HCT116 (cell line): ENCODE measurements at regions not wholly inside any gene's neighbourhood (a gene's known extent, or its start where the extent isn't known, plus 50 kb on each side); places are given as distances from the start of the nearest gene placed in this dataset.

ENCODE experiments used
- ATAC-seq: fragments of 200-7000 bp; cut with Tn5 transposase; 2 replicates; pipeline ENCODE4 v1.9.1; 2020; ENCODE audit warnings: mild to moderate bottlenecking, moderate library complexity
- BruUV-seq: library from RNA; stranded (reverse); fragments of 400-500 nt; replicated peaks from 2 replicates; lab custom pipeline; 2021; lab: Mats Ljungman, UMichigan
- CTCF ChIA-PET: fragments of 300-600 bp; sonication (Branson Sonifier 250); formaldehyde crosslinking; loops from one replicate; lab custom pipeline; 2021; ENCODE audit warnings: antibody characterized with exemption; lab: Charles Lee
- POLR2A ChIA-PET: fragments of 300-600, 350-600 bp; sonication (Branson Sonifier 250); formaldehyde crosslinking; loops from one replicate; lab custom pipeline; 2021; ENCODE audit warnings: antibody characterized with exemption; lab: Charles Lee
- RAD21 ChIA-PET, 2 experiments: fragments of 300-600 bp; sonication (Branson Sonifier 250); formaldehyde crosslinking; loops; one replicate each; lab custom pipeline; 2023; ENCODE audit warnings: low total read pairs in 2 of 2; ENCODE audit not compliant: uncharacterized antibody in 2 of 2, unreplicated experiment in 2 of 2, low non-redundant PET in 1 of 2; lab: Charles Lee
- DNase-seq: peaks from one replicate; pipeline ENCODE4 v3.0.0-alpha.2; 2010; ENCODE audit warnings: low read depth, low spot score
- H2AFZ ChIP-seq: fragments of 200-600 bp; shearing (Covaris generic), sonication (generic); 2 replicates; pipeline ENCODE4 v1.6.1; 2017; ENCODE audit warnings: low read depth, mixed run types, mixed read lengths, antibody characterized with exemption, low read length; ENCODE audit not compliant: poor library complexity, severe bottlenecking
- H3K27ac ChIP-seq: 2 replicates; pipeline ENCODE4 v1.5.1; 2012; ENCODE audit warnings: low read depth, low read length
- H3K27me3 ChIP-seq: fragments of 200-600 bp; sonication (generic); 2 replicates; pipeline ENCODE4 v1.6.1; 2016; ENCODE audit warnings: mixed run types, low read length, mixed read lengths; ENCODE audit not compliant: insufficient read depth
- H3K36me3 ChIP-seq, 2 experiments: fragments of 200-500 bp in 1 of 2; fragments of 200-600 bp in 1 of 2; sonication (Bioruptor generic) in 1 of 2; sonication (generic) in 1 of 2; 2 replicates each; pipeline versions ENCODE4 v1.5.1 to v1.6.1; 2014 to 2016; ENCODE audit warnings: low read length in 2 of 2, inconsistent platforms in 1 of 2, mixed read lengths in 1 of 2, mixed run types in 1 of 2; ENCODE audit not compliant: insufficient read depth in 2 of 2, control insufficient read depth in 1 of 2
- H3K4me1 ChIP-seq, 2 experiments: fragments of 200-600 bp in 1 of 2; sonication (generic) in 1 of 2; 2 replicates each; pipeline versions ENCODE4 v1.5.1 to v1.6.1; 2012 to 2017; ENCODE audit warnings: low read length in 2 of 2, inconsistent platforms in 1 of 2, mild to moderate bottlenecking in 1 of 2, mixed read lengths in 1 of 2, mixed run types in 1 of 2, moderate library complexity in 1 of 2; ENCODE audit not compliant: insufficient read depth in 2 of 2, control insufficient read depth in 1 of 2
- H3K4me2 ChIP-seq: fragments of 200-600 bp; sonication (generic); 2 replicates; pipeline ENCODE4 v1.6.1; 2017; ENCODE audit warnings: mixed run types, low read length, mixed read lengths
- H3K4me3 ChIP-seq, 2 experiments: fragments of 200-600 bp in 1 of 2; sonication (generic) in 1 of 2; replicated peaks in 1 of 2; 2 replicates each; pipeline ENCODE4 v1.5.1; 2011 to 2016; ENCODE audit warnings: low read length in 2 of 2, control low read depth in 1 of 2, low read depth in 1 of 2, mild to moderate bottlenecking in 1 of 2, mixed read lengths in 1 of 2, mixed run types in 1 of 2
- H3K79me2 ChIP-seq: fragments of 200-600 bp; sonication (generic); 2 replicates; pipeline ENCODE4 v1.6.1; 2017; ENCODE audit warnings: mild to moderate bottlenecking, mixed run types, low read length, moderate library complexity, mixed read lengths; ENCODE audit not compliant: insufficient read depth
- H3K9ac ChIP-seq: fragments of 200-600 bp; sonication (generic); 2 replicates; pipeline ENCODE4 v1.6.1; 2016; ENCODE audit warnings: low read length, mixed read lengths
- H3K9me2 ChIP-seq: fragments of 200-600 bp; sonication (generic), shearing (Covaris generic); 2 replicates; pipeline ENCODE4 v1.6.1; 2017; ENCODE audit warnings: mixed run types, mild to moderate bottlenecking, moderate library complexity; ENCODE audit not compliant: insufficient read depth
- H3K9me3 ChIP-seq, 2 experiments: fragments of 200-500 bp in 1 of 2; fragments of 200-600 bp in 1 of 2; sonication (Bioruptor generic) in 1 of 2; sonication (generic) in 1 of 2; 2 replicates each; pipeline ENCODE4 v1.6.1; 2014 to 2017; ENCODE audit warnings: low read length in 2 of 2, mixed read lengths in 2 of 2, inconsistent platforms in 1 of 2, low read depth in 1 of 2, mild to moderate bottlenecking in 1 of 2, mixed run types in 1 of 2, moderate library complexity in 1 of 2; ENCODE audit not compliant: control insufficient read depth in 1 of 2, insufficient read depth in 1 of 2
- H4K20me1 ChIP-seq: fragments of 200-600 bp; sonication (generic), shearing (Covaris generic); 2 replicates; pipeline ENCODE4 v1.6.1; 2017; ENCODE audit warnings: mixed run types, mild to moderate bottlenecking, moderate library complexity; ENCODE audit not compliant: insufficient read depth
- CBX3 ChIP-seq: IDR thresholded peaks from 2 replicates; pipeline ENCODE4 v1.6.1; 2012; ENCODE audit warnings: low read depth
- CTCF ChIP-seq, 3 experiments: fragments of 200-600 bp in 1 of 3; sonication (generic) in 1 of 3; IDR thresholded peaks in 2 of 3; conservative IDR thresholded peaks in 1 of 3; 2 replicates each; pipeline ENCODE4 v1.5.1; 2012 to 2017; ENCODE audit warnings: low read depth in 2 of 3, low read length in 2 of 3, antibody characterized with exemption in 1 of 3, borderline replicate concordance in 1 of 3, control low read depth in 1 of 3, mild to moderate bottlenecking in 1 of 3, mixed read lengths in 1 of 3, mixed run types in 1 of 3, moderate library complexity in 1 of 3; ENCODE audit not compliant: insufficient read depth in 1 of 3
- EGR1 ChIP-seq: IDR thresholded peaks from 2 replicates; pipeline ENCODE4 v1.6.1; 2012; ENCODE audit warnings: low read depth
- EZH2 ChIP-seq: fragments of 200-600 bp; sonication (generic); IDR thresholded peaks from 2 replicates; pipeline ENCODE4 v1.6.1; 2017; ENCODE audit warnings: antibody characterized with exemption, mixed run types
- EZH2phosphoT487 ChIP-seq: fragments of 200-600 bp; IDR thresholded peaks from 2 replicates; pipeline ENCODE4 v1.6.1; 2018; ENCODE audit warnings: antibody characterized with exemption, borderline replicate concordance
- FOSL1 ChIP-seq: IDR thresholded peaks from 2 replicates; pipeline ENCODE4 v1.6.1; 2012; ENCODE audit warnings: low read depth
- JUND ChIP-seq: IDR thresholded peaks from 2 replicates; pipeline ENCODE4 v1.6.1; 2012
- MAX ChIP-seq: IDR thresholded peaks from 2 replicates; pipeline ENCODE4 v1.6.1; 2012
- POLR2A ChIP-seq: IDR thresholded peaks from 2 replicates; pipeline ENCODE4 v1.7.0; 2011; ENCODE audit warnings: borderline replicate concordance; ENCODE audit not compliant: insufficient read depth, insufficient read length; ENCODE audit errors: extremely low read depth
- POLR2AphosphoS5 ChIP-seq: IDR thresholded peaks from 2 replicates; pipeline ENCODE4 v1.6.1; 2011; ENCODE audit warnings: mild to moderate bottlenecking, low read depth, low read length, moderate library complexity
- RAD21 ChIP-seq: IDR thresholded peaks from 2 replicates; pipeline ENCODE4 v1.6.1; 2012; ENCODE audit warnings: low read depth, mild to moderate bottlenecking
- REST ChIP-seq: IDR thresholded peaks from 2 replicates; pipeline ENCODE4 v1.6.1; 2012; ENCODE audit warnings: low read depth
- SIN3A ChIP-seq: IDR thresholded peaks from 2 replicates; pipeline ENCODE4 v1.6.1; 2012; ENCODE audit warnings: low read depth
- SP1 ChIP-seq: IDR thresholded peaks from 2 replicates; pipeline ENCODE4 v1.6.1; 2012; ENCODE audit warnings: low read depth
- TCF7L2 ChIP-seq: IDR thresholded peaks from 2 replicates; pipeline ENCODE4 v1.7.0; 2011; ENCODE audit warnings: borderline replicate concordance, inconsistent platforms; ENCODE audit not compliant: insufficient read depth, insufficient read length; ENCODE audit errors: extremely low read depth
- YY1 ChIP-seq: IDR thresholded peaks from 2 replicates; pipeline ENCODE4 v1.6.1; 2011; ENCODE audit warnings: low read length, low read depth, moderate library complexity, mild to moderate bottlenecking; ENCODE audit not compliant: insufficient replicate concordance; ENCODE audit errors: extremely low read depth
- ZBTB33 ChIP-seq: IDR thresholded peaks from 2 replicates; pipeline ENCODE4 v1.6.1; 2011; ENCODE audit warnings: mild to moderate bottlenecking, low read length, moderate library complexity; ENCODE audit not compliant: insufficient replicate concordance; ENCODE audit errors: extremely low read depth
- ZFX ChIP-seq: fragments of 450-650 bp; IDR thresholded peaks from 2 replicates; pipeline ENCODE4 v1.6.1; 2017
- ZNF274 ChIP-seq: fragments of 200-500 bp; sonication (Bioruptor generic); IDR thresholded peaks from 2 replicates; pipeline ENCODE4 v1.6.1; 2014; ENCODE audit warnings: mild to moderate bottlenecking, low read depth, low read length, inconsistent platforms
- intact Hi-C: fragments of 100-400 bp; cut with micrococcal nuclease; formaldehyde crosslinking; loops from 2 replicates; pipeline ENCODE4 v1.10.0; 2022

- H3K4me1 ChIP-seq: no peaks in the 10 kb centered on the region
- H3K4me3 ChIP-seq: no peak overlapping the region
- no TSS peak for BruUV-seq
- no peaks in the 10 kb centered on the region for H3K9me2 ChIP-seq
- intact Hi-C loops: no loop called here
- ATAC-seq (no peak), DNase-seq (no peak)
- H3K79me2 ChIP-seq: no peaks in the 10 kb centered on the region
- no peaks in the 10 kb centered on the region for H3K27me3 ChIP-seq
- H3K4me2 ChIP-seq: no peak overlapping the region
- H4K20me1 ChIP-seq: no peaks in the 10 kb centered on the region
- no peak overlapping the region for H3K9ac ChIP-seq
- ChIA-PET CTCF (no interaction called here), POLR2A (no interaction called here), RAD21 (no interaction called here)
- H3K36me3 ChIP-seq: no peaks in the 10 kb centered on the region
- no peaks in the 10 kb centered on the region; a peak in 2 of 4 replicates for H3K9me3 ChIP-seq
- no peak overlapping the region for H3K27ac ChIP-seq
- no peak overlapping the region for H2AFZ ChIP-seq
- TF ChIP-seq REST (no peak), YY1 (no peak), POLR2AphosphoS5 (no peak), POLR2A (no peak), EZH2phosphoT487 (no peak), MAX (no peak), CTCF (IDR thresholded peaks at IDR 0.05 in 2 of 3, conservative IDR thresholded peaks at IDR 0.05 in 1 of 3; ENCODE audit: borderline replicate concordance in 1 of 3, insufficient read depth in 1 of 3, low read depth in 2 of 3, low read length in 2 of 3) (no peak), FOSL1 (no peak), EZH2 (no peak), ZFX (no peak), RAD21 (no peak), EGR1 (no peak), JUND (no peak), SIN3A (no peak), ZNF274 (no peak), ZBTB33 (no peak), TCF7L2 (no peak), CBX3 (no peak), SP1 (no peak)
These were observed 511.9 kb downstream of the GBE1 start for GRCh38 chr3:81249540-81250029.
